ENCODE measurements at regions not wholly inside any gene's neighbourhood (a gene's known extent, or its start where the extent isn't known, plus 50 kb on each side); places are given as distances from the start of the nearest gene placed in this dataset.

GRCh38 chr2:129757366-129757914, 222.0 kb upstream of the RAB6C start:
- no peak for DNase-seq (ENCODE audit: low read depth)
- no peak for TF ChIP-seq CTCF (conservative IDR thresholded peaks at IDR 0.05; ENCODE audit: low read depth, low read length)
- H3K4me3 ChIP-seq (ENCODE audit: low read depth, low read length), result no peak overlapping the region

GRCh38 chr2:129757915-129758783, 221.3 kb upstream of the RAB6C start:
- TF ChIP-seq CTCF (conservative IDR thresholded peaks at IDR 0.05; ENCODE audit: low read depth, low read length), result no peak
- no peak overlapping the region for H3K4me3 ChIP-seq (ENCODE audit: low read depth, low read length)
- no peak for DNase-seq (ENCODE audit: low read depth)

GRCh38 chr2:129758784-129759471, 220.5 kb upstream of the RAB6C start:
- DNase-seq (ENCODE audit: low read depth), result no peak
- no peak overlapping the region for H3K4me3 ChIP-seq (ENCODE audit: low read depth, low read length)
- TF ChIP-seq CTCF (conservative IDR thresholded peaks at IDR 0.05; ENCODE audit: low read depth, low read length), result no peak

GRCh38 chr2:129759472-129760010, 219.9 kb upstream of the RAB6C start:
- DNase-seq (ENCODE audit: low read depth), result no peak
- no peak for TF ChIP-seq CTCF (conservative IDR thresholded peaks at IDR 0.05; ENCODE audit: low read depth, low read length)
- no peak overlapping the region for H3K4me3 ChIP-seq (ENCODE audit: low read depth, low read length)

- no peak overlapping the region for H3K4me3 ChIP-seq (ENCODE audit: low read depth, low read length)
- DNase-seq (ENCODE audit: low read depth), result no peak
- no peak for TF ChIP-seq CTCF (conservative IDR thresholded peaks at IDR 0.05; ENCODE audit: low read depth, low read length)
Observed at GRCh38 chr2:129760669-129761068, 218.8 kb upstream of the RAB6C start.

GRCh38 chr2:129761569-129762021, 217.9 kb upstream of the RAB6C start:
- no peak for DNase-seq (ENCODE audit: low read depth)
- TF ChIP-seq CTCF (conservative IDR thresholded peaks at IDR 0.05; ENCODE audit: low read depth, low read length), result no peak
- no peak overlapping the region for H3K4me3 ChIP-seq (ENCODE audit: low read depth, low read length)

Data from choroid plexus epithelial cell (primary cell).